Cardiac fibroblast (primary cell): ENCODE measurements at regions not wholly inside any gene's neighbourhood (a gene's known extent, or its start where the extent isn't known, plus 50 kb on each side); places are given as distances from the start of the nearest gene placed in this dataset.
"Not testable (repeated sequence)": the region's sequence is repeated elsewhere in the genome, so short reads cannot be mapped to it uniquely, and the experiment has no call there.

Source experiments
- DNase-seq, 2 donors: peaks; one replicate each; pipeline versions ENCODE4 v3.0.0 to v3.0.0-alpha.2; 2010; ENCODE audit warnings: low read depth in 2 of 2
- H3K4me3 ChIP-seq, 2 donors: replicated peaks in 1 of 2; 1 replicate in 1 of 2; 2 replicates in 1 of 2; pipeline ENCODE4 v1.5.1; 2011; ENCODE audit warnings: low read depth in 2 of 2, low read length in 2 of 2, mild to moderate bottlenecking in 2 of 2, moderate library complexity in 1 of 2
- CTCF ChIP-seq: IDR thresholded peaks from one replicate; pipeline ENCODE4 v1.5.1; 2011; ENCODE audit warnings: low read depth, mild to moderate bottlenecking, low read length, inconsistent platforms

- DNase-seq = no peak
- no peak overlapping the region for H3K4me3 ChIP-seq
- no peak for TF ChIP-seq CTCF
Measured at GRCh38 chr2:194486326-194486725, 1170.7 kb upstream of the SLC39A10 start.

- H3K4me3 ChIP-seq = no peak overlapping the region
- no peak for DNase-seq
- TF ChIP-seq CTCF = no peak
Measured at GRCh38 chr2:194483041-194483440, 1174.0 kb upstream of the SLC39A10 start.

GRCh38 chr2:194465641-194466040 is 1191.4 kb upstream of the SLC39A10 start:
- no peak overlapping the region for H3K4me3 ChIP-seq
- DNase-seq = no peak
- no peak for TF ChIP-seq CTCF

GRCh38 chr2:194464964-194465638 is 1191.9 kb upstream of the SLC39A10 start:
- H3K4me3 ChIP-seq = no peak overlapping the region
- TF ChIP-seq CTCF = no peak
- DNase-seq = no peak

GRCh38 chr2:194462883-194463282 is 1194.1 kb upstream of the SLC39A10 start:
- DNase-seq, H3K4me3 ChIP-seq: not testable (repeated sequence)

GRCh38 chr2:194455358-194455757 is 1201.7 kb upstream of the SLC39A10 start:
- DNase-seq = no peak
- H3K4me3 ChIP-seq = no peak overlapping the region
- no peak for TF ChIP-seq CTCF

- H3K4me3 ChIP-seq = no peak overlapping the region
- DNase-seq = no peak
- no peak for TF ChIP-seq CTCF
Measured at GRCh38 chr2:194452504-194452903, 1204.5 kb upstream of the SLC39A10 start.
